Activated CD4-positive, alpha-beta T cell treated with anti-CD3 and anti-CD28 coated beads, Interleukin-2, Interleukin-6, amounts not matched to agents 100 ng/mL and 50 ng/mL, durations not matched to agents 16 hours and 8 hours (primary cell): ENCODE measurements at regions not wholly inside any gene's neighbourhood (a gene's known extent, or its start where the extent isn't known, plus 50 kb on each side); places are given as distances from the start of the nearest gene placed in this dataset.

Experiments
- DNase-seq: peaks from one replicate; pipeline ENCODE4 v3.0.0-alpha.2; 2020

DNA sequence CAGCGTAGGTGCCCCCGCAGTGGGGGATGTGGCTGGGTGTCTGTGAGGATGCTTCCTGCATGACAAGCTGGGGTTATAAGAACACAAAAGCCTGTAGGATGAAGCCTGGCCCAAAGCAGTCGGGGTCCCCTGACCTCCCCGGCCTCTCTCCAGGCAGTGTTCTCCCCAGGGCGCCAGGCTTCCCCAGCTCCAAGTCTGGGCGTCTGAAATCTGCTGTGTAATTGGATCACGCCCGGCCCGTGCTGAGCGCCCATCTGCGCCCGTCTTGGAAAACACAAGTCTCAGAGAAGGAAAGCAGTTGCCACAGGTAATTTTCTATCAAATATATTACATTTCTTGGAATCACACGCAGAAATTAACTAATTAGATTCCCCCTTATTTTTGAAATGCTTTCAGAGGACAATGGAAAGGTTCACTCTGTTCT, 233.3 kb downstream of the CTTN start:
- no peak for DNase-seq

DNA sequence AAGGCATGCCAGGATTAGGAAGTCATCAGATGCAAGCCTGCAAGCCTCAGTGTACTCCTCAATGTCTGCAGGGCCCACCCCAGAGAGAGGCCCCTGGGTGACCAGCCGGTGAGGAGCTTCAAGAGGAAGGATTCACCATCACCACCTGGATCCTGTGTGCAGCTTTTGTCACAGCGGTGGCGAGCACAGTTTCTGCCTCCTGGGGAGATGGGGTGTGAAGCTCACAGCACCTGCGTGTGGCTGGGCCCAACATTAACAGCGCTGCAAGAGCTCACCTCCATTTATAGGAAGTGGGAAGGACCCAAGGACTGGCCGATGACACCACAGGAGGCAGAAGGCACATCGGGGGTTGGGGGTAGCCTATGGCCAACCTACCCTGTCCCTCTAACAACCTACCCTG, 235.3 kb downstream of the CTTN start:
- no peak for DNase-seq

DNA sequence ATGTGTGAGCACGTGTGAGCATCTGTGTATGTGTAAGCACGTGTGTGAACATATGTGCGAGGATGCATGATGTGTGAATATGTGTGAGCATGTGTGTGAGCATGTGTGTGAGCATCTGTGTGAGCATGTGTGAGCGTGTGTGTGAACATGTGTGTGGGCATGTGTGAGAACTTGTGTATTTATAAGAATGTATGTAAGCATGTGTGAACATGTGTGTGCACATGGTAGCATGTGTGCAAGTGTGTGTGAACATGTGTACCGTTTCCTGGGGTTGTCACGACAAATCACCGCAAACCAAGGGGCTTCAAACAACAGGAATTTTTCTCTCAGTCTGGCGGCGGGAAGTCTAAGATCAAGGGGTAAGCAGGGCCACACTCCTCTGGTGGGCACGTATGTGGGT, 238.3 kb downstream of the CTTN start:
- DNase-seq = no peak

DNA sequence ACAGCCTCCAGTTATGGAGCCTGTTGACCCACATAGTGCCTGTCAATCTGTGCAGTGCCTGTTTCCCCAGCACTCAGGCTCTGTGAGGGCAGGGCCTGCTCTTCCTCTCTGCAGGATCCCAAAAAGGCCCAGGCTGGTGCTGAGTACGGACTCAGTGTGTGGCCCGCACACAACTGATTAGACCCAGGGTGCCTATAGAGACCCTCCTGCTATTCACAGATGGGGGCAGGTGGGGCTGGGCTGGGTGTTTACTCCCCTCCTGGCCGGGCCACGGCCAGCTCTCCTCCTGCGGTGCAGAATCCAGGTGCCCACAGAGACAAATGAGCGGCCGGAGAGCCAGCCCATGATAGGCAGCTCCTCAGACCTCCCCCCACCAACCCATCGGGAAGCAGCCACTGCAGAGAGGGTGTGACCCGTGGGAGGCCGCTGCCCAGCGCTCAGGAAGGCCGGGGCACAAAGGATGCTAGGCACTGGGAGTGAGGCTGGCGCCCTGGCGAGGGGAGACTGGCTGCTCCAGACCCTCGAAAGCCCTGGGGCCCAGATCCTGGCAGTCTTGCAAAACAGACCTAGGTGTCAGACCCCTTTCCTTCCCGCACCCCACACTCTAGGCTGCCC, 239.0 kb downstream of the CTTN start:
- no peak for DNase-seq

GRCh38 chr11:70637949-70638583, 239.7 kb downstream of the CTTN start:
- DNase-seq = no peak

DNA sequence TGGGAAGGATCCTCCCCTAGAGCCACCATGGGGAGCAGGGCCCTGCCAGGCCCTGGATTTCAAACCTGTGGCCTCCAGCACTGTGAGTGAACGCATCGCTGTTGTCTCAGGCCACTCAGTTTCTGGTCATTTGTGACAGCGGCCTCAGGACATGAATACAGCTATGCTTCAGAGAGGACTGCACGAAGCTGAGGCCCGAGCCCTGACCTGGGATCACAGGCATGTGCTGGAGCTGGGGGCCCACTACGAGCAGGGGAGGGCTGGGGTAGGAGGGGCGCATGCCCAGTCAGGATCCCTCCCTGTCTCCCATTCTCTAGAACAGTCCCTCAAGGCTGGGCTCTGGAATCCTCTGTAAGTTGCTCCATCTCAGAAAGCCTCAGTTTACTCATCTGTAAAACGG, 242.1 kb downstream of the CTTN start:
- DNase-seq = no peak

- DNase-seq = no peak
These were observed 243.0 kb downstream of the CTTN start for GRCh38 chr11:70641369-70641768.

DNA sequence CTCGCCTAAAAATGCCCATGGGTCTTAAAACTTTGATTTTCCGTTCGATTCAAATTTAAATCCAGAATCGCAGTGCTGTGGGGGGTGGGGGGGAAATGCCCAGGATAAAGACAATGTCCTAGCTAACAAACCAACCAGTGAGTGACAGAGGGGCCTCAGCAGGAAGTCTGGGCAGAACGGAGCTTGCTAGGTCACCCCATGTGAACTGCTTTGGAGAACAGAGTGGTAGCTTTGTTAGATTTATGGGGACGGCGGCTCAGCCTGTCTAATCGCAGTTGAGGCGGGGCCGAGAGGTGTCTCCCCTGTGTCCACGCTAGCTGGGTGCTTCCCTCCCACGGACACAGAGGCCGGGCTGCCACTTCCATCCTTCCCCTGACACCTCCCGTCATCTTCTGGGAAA, 243.9 kb downstream of the CTTN start:
- no peak for DNase-seq

GRCh38 chr11:70643642-70644041, 245.3 kb downstream of the CTTN start:
- DNase-seq = no peak

GRCh38 chr11:70644343-70645060, 246.2 kb downstream of the CTTN start:
- DNase-seq = no peak

- DNase-seq = no peak
These were observed 247.2 kb downstream of the CTTN start for GRCh38 chr11:70645537-70645936.

DNA sequence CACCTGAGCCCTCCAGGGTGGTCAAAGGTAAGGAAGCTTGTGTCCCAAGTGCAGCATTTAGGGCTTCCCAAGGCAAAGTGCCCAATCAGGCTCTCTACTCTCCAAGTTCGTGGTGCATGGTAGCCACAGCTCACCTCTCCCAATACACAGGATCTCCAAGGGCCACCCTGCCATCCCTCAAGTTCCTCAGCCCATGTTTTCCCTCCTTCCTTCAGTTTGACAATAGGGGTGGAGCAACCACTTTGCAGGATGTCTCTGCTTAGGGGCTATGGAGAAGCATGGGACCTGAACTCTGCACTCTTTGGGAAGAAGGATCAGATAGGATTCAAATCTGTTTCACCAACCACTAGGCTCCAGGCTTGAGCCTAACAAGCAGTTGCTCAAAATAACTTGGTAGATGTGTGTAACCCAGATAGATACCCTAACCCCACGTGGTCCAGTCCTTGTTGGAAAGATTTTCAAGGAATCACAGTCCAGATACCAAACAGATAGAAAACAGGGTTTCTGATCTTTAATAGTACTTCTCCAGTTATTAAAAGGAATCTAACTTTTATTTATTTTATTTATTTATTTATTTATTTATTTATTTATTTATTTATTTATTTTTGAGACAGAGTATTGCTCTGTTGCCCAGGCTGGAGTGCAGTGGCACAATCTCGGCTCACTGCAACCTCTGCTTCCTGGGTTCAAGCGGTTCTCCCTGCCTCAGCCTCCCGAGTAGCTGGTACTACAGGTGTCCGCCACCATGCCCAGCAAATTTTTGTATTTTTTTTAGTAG, 248.1 kb downstream of the CTTN start:
- DNase-seq = no peak

- DNase-seq = no peak
These were observed 249.1 kb downstream of the CTTN start for GRCh38 chr11:70647188-70648166.

- peak; percentile 55 for DNase-seq
These were observed 252.0 kb downstream of the CTTN start for GRCh38 chr11:70650075-70650909.

GRCh38 chr11:70651031-70651430, 252.7 kb downstream of the CTTN start:
- DNase-seq = no peak

DNA sequence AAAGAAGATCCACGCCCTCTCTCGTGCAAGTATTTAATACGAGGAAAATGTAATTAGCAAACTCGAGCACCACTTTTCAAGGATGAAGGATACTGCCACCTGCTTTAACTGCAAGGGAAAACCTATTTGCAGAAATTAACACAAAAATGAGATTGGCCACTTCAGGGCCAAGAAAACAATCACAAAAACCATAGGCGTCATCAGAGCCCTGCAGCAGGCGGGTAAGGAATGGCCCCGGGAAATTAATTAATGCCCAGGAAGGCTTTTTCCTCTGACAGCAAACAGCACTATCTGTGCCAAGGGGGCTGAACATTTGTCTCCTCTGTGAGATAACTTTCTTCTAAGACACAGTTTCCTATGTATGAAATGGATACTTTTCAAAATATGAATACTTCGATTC, 255.7 kb downstream of the CTTN start:
- DNase-seq = no peak

- DNase-seq = no peak
These were observed 257.5 kb downstream of the CTTN start for GRCh38 chr11:70655816-70656215.

DNA sequence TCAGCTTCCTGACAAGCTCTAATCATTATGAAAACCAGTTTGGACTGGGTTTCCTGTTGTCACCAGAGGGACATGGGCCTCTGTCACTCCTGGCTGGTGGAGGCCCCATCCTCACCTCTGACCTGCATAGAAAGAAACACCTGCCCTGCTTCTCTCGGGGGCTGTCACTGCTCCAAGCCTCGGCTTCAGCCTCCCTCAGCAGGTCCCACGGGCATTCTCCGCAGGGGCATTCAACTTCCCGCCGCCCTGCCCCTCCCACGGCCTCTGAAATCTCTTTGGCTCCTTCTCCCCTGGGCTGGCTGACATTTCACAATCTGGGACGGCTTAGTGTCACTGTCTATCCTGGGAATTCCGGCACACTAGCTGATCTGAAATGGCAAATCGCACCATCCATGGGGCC, 257.9 kb downstream of the CTTN start:
- no peak for DNase-seq

GRCh38 chr11:70660059-70660888, 261.9 kb downstream of the CTTN start:
- DNase-seq = no peak

DNA sequence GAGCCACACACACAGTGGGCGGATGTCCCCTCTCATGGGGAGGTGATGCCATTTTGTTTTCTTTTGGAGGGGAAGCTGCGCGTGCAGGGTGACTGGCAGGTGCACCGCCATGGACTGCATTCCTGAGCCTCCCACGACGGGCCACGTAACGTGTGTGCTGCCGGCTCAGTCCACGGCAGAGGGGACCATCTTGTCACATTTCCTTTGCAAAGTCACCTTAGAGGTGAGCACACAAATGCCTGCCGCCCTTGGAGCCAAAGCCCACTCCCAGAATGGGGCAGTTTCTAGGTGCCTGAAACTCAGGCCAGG, 262.5 kb downstream of the CTTN start:
- DNase-seq = no peak
